GM19395 (cell line): ENCODE measurements at regions not wholly inside any gene's neighbourhood (a gene's known extent, or its start where the extent isn't known, plus 50 kb on each side); places are given as distances from the start of the nearest gene placed in this dataset.

Experiments used
- ATAC-seq: cut with Tn5 transposase; IDR thresholded peaks from one replicate; pipeline ENCODE4 v1.9.1; 2021; ENCODE audit warnings: mild to moderate bottlenecking, moderate library complexity; ENCODE audit not compliant: unreplicated experiment

GRCh38 chr9:38287420-38287985 lies 105.0 kb upstream of the ALDH1B1 start:
- ATAC-seq, result no peak

- no peak for ATAC-seq
These were observed 105.7 kb upstream of the ALDH1B1 start for GRCh38 chr9:38286766-38287165.

GRCh38 chr9:38286357-38286756 lies 106.1 kb upstream of the ALDH1B1 start:
- ATAC-seq, result no peak

- ATAC-seq, result no peak
These were observed 107.3 kb upstream of the ALDH1B1 start for GRCh38 chr9:38285236-38285635.

- ATAC-seq, result no peak
These were observed 107.9 kb upstream of the ALDH1B1 start for GRCh38 chr9:38284588-38285051.

GRCh38 chr9:38284039-38284575 lies 108.4 kb upstream of the ALDH1B1 start:
- ATAC-seq, result no peak

- no peak for ATAC-seq
These were observed 109.7 kb upstream of the ALDH1B1 start for GRCh38 chr9:38282756-38283155.

- ATAC-seq, result no peak
These were observed 110.6 kb upstream of the ALDH1B1 start for GRCh38 chr9:38281917-38282316.

- ATAC-seq, result no peak
These were observed 111.3 kb upstream of the ALDH1B1 start for GRCh38 chr9:38281196-38281595.

- no peak for ATAC-seq
These were observed 112.2 kb upstream of the ALDH1B1 start for GRCh38 chr9:38280251-38280800.

- ATAC-seq, result no peak
These were observed 113.4 kb upstream of the ALDH1B1 start for GRCh38 chr9:38278931-38279679.

GRCh38 chr9:38278457-38278856 lies 114.0 kb upstream of the ALDH1B1 start:
- ATAC-seq, result no peak

GRCh38 chr9:38277601-38278200 lies 114.8 kb upstream of the ALDH1B1 start:
- ATAC-seq, result no peak

- no peak for ATAC-seq
These were observed 115.6 kb upstream of the ALDH1B1 start for GRCh38 chr9:38276771-38277439.

- ATAC-seq, result no peak
These were observed 117.7 kb upstream of the ALDH1B1 start for GRCh38 chr9:38274800-38275199.

- no peak for ATAC-seq
These were observed 119.8 kb upstream of the ALDH1B1 start for GRCh38 chr9:38272710-38273109.

GRCh38 chr9:38271666-38272241 lies 120.7 kb upstream of the ALDH1B1 start:
- no peak for ATAC-seq

GRCh38 chr9:38269775-38270174 lies 122.7 kb upstream of the ALDH1B1 start:
- no peak for ATAC-seq

- no peak for ATAC-seq
These were observed 129.0 kb upstream of the ALDH1B1 start for GRCh38 chr9:38263532-38263931.

- no peak for ATAC-seq
These were observed 132.8 kb upstream of the ALDH1B1 start for GRCh38 chr9:38259519-38260218.
